ENCODE measurements at regions not wholly inside any gene's neighbourhood (a gene's known extent, or its start where the extent isn't known, plus 50 kb on each side); places are given as distances from the start of the nearest gene placed in this dataset.

GRCh38 chr7:97373736-97374135 is 256.2 kb downstream of the SDHAF3 start:
- H3K27me3 ChIP-seq = no peaks in the 10 kb centered on the region
- H3K4me3 ChIP-seq = no peak overlapping the region
- H3K9me3 ChIP-seq = no peaks in the 10 kb centered on the region
- H3K4me1 ChIP-seq = no peaks in the 10 kb centered on the region
- WGBS, 2 donors = 88 to 89% methylated on average over 6 of the region's 6 CpGs
- no peak for DNase-seq
- no peaks in the 10 kb centered on the region for H3K36me3 ChIP-seq
- no peak for TF ChIP-seq POLR2AphosphoS5 (IDR thresholded peaks at IDR 0.05)
- no peak for TF ChIP-seq EP300 (IDR thresholded peaks at IDR 0.05)
- TF ChIP-seq CTCF (IDR thresholded peaks at IDR 0.05) = no peak
- TF ChIP-seq POLR2A (IDR thresholded peaks at IDR 0.05) = no peak
- H3K27ac ChIP-seq = no peak overlapping the region
- intact Hi-C loops (cut with DNase I) = no loop called here

GRCh38 chr7:97377713-97378112 is 260.2 kb downstream of the SDHAF3 start:
- no peaks in the 10 kb centered on the region for H3K36me3 ChIP-seq
- TF ChIP-seq POLR2A (IDR thresholded peaks at IDR 0.05) = no peak
- TF ChIP-seq POLR2AphosphoS5 (IDR thresholded peaks at IDR 0.05) = no peak
- no peak for TF ChIP-seq CTCF (IDR thresholded peaks at IDR 0.05)
- no peak for TF ChIP-seq EP300 (IDR thresholded peaks at IDR 0.05)
- intact Hi-C loops (cut with DNase I) = no loop called here
- 95 to 96% methylated on average over 3 of the region's 3 CpGs for WGBS, 2 donors
- H3K4me3 ChIP-seq = no peak overlapping the region
- H3K27me3 ChIP-seq = no peaks in the 10 kb centered on the region
- no peak overlapping the region for H3K27ac ChIP-seq
- H3K4me1 ChIP-seq = no peaks in the 10 kb centered on the region
- DNase-seq = no peak
- H3K9me3 ChIP-seq = no peaks in the 10 kb centered on the region

- TF ChIP-seq POLR2AphosphoS5 (IDR thresholded peaks at IDR 0.05) (no peak), POLR2A (IDR thresholded peaks at IDR 0.05) (no peak), EP300 (IDR thresholded peaks at IDR 0.05) (no peak), CTCF (IDR thresholded peaks at IDR 0.05) (no peak)
- no peaks in the 10 kb centered on the region for H3K36me3 ChIP-seq
- no peaks in the 10 kb centered on the region for H3K9me3 ChIP-seq
- 46 to 59% methylated on average over 4 of the region's 4 CpGs for WGBS, 2 donors
- intact Hi-C loops (cut with DNase I) = no loop called here
- H3K4me1 ChIP-seq = no peaks in the 10 kb centered on the region
- no peak overlapping the region for H3K4me3 ChIP-seq
- H3K27ac ChIP-seq = no peak overlapping the region
- no peaks in the 10 kb centered on the region for H3K27me3 ChIP-seq
- no peak for DNase-seq
Observed at GRCh38 chr7:97381815-97382554, 264.5 kb downstream of the SDHAF3 start.

- Histone ChIP-seq H3K4me1 (no peaks in the 10 kb centered on the region), H3K36me3 (no peaks in the 10 kb centered on the region)
- 87 to 90% methylated on average over 6 of the region's 6 CpGs for WGBS, 2 donors
Observed at GRCh38 chr7:97390052-97390451, 272.6 kb downstream of the SDHAF3 start.

More at GRCh38 chr7:97390052-97390451, 272.6 kb downstream of the SDHAF3 start:
- Histone ChIP-seq H3K27ac (no peak overlapping the region), H3K9me3 (no peaks in the 10 kb centered on the region), H3K4me3 (no peak overlapping the region), H3K27me3 (no peaks in the 10 kb centered on the region)
- intact Hi-C loops (cut with DNase I) = no loop called here
- DNase-seq = no peak
- TF ChIP-seq POLR2A (IDR thresholded peaks at IDR 0.05) = no peak
- TF ChIP-seq POLR2AphosphoS5 (IDR thresholded peaks at IDR 0.05) = no peak
- no peak for TF ChIP-seq CTCF (IDR thresholded peaks at IDR 0.05)
- TF ChIP-seq EP300 (IDR thresholded peaks at IDR 0.05) = no peak

Measured in sigmoid colon (tissue), 6 donors.